Stimulated activated naive CD4-positive, alpha-beta T cell treated with Interleukin-2 at 50 U/mL for 16 hours (primary cell): ENCODE measurements at regions not wholly inside any gene's neighbourhood (a gene's known extent, or its start where the extent isn't known, plus 50 kb on each side); places are given as distances from the start of the nearest gene placed in this dataset.
"Not testable (repeated sequence)": the region's sequence is repeated elsewhere in the genome, so short reads cannot be mapped to it uniquely, and the experiment has no call there.

Experiments
- DNase-seq: peaks from one replicate; lab custom pipeline; 2025; lab: John Stamatoyannopoulos, UW

- DNase-seq, result no peak
Observed at GRCh38 chr15:45868109-45868691, 233.4 kb downstream of the SQOR start.

- DNase-seq, result no peak
Observed at GRCh38 chr15:45869034-45869668, 234.3 kb downstream of the SQOR start.

GRCh38 chr15:45871121-45871855 is 236.5 kb downstream of the SQOR start:
- no peak for DNase-seq

GRCh38 chr15:45873781-45874180 is 239.0 kb downstream of the SQOR start:
- DNase-seq, result no peak

GRCh38 chr15:45874566-45874965 is 239.7 kb downstream of the SQOR start:
- not testable (repeated sequence) for DNase-seq

- no peak for DNase-seq
Observed at GRCh38 chr15:45884289-45884688, 249.5 kb downstream of the SQOR start.

GRCh38 chr15:45884755-45885445 is 250.1 kb downstream of the SQOR start:
- no peak for DNase-seq

GRCh38 chr15:45885801-45886200 is 251.0 kb downstream of the SQOR start:
- DNase-seq, result no peak

GRCh38 chr15:45891766-45892165 is 256.9 kb downstream of the SQOR start:
- DNase-seq, result no peak

- no peak for DNase-seq
Observed at GRCh38 chr15:45892182-45892581, 257.4 kb downstream of the SQOR start.

- DNase-seq, result no peak
Observed at GRCh38 chr15:45903283-45903682, 268.5 kb downstream of the SQOR start.

GRCh38 chr15:45904019-45904418 is 269.2 kb downstream of the SQOR start:
- DNase-seq, result no peak

- no peak for DNase-seq
Observed at GRCh38 chr15:45906230-45906629, 271.4 kb downstream of the SQOR start.

GRCh38 chr15:45910671-45911070 is 275.8 kb downstream of the SQOR start:
- no peak for DNase-seq

- no peak for DNase-seq
Observed at GRCh38 chr15:45913451-45913850, 278.6 kb downstream of the SQOR start.

GRCh38 chr15:45914425-45914824 is 279.6 kb downstream of the SQOR start:
- DNase-seq, result no peak

GRCh38 chr15:45918839-45919238 is 284.0 kb downstream of the SQOR start:
- DNase-seq, result no peak

GRCh38 chr15:45919806-45920205 is 285.0 kb downstream of the SQOR start:
- no peak for DNase-seq

- no peak for DNase-seq
Observed at GRCh38 chr15:45921376-45921775, 286.5 kb downstream of the SQOR start.

- DNase-seq, result no peak
Observed at GRCh38 chr15:45921978-45922377, 287.1 kb downstream of the SQOR start.

GRCh38 chr15:45941367-45941766 is 306.5 kb downstream of the SQOR start:
- no peak for DNase-seq

- no peak for DNase-seq
Observed at GRCh38 chr15:45943240-45943639, 308.4 kb downstream of the SQOR start.

GRCh38 chr15:45946111-45946510 is 311.3 kb downstream of the SQOR start:
- no peak for DNase-seq
